BJ (cell line): ENCODE measurements at regions not wholly inside any gene's neighbourhood (a gene's known extent, or its start where the extent isn't known, plus 50 kb on each side); places are given as distances from the start of the nearest gene placed in this dataset. TPM values are rescaled to one million over a fixed set of nuclear protein-coding genes. Genes with fewer than 3 reads are reported as not detected.

Experiments
- CTCF ChIA-PET: fragments of 350-600 bp; formaldehyde crosslinking; extraction: SDS; loops from one replicate; lab custom pipeline; 2021; ENCODE audit warnings: antibody characterized with exemption, inconsistent platforms; lab: Yijun Ruan, JAX
- POLR2A ChIA-PET: fragments of 300-600 bp; sonication (Branson Sonifier 250); formaldehyde crosslinking; extraction: SDS; loops from one replicate; lab custom pipeline; 2021; ENCODE audit warnings: antibody characterized with exemption; lab: Charles Lee
- DNase-seq: peaks from one replicate; pipeline ENCODE4 v3.0.0-alpha.2; 2011; ENCODE audit warnings: low read depth
- H3K27me3 ChIP-seq: 2 replicates; pipeline ENCODE4 v1.6.0; 2011; ENCODE audit warnings: low read length; ENCODE audit not compliant: control insufficient read depth, insufficient read depth
- H3K36me3 ChIP-seq: 2 replicates; pipeline ENCODE4 v1.5.1; 2011; ENCODE audit warnings: low read length; ENCODE audit not compliant: control insufficient read depth, insufficient read depth
- H3K4me3 ChIP-seq: 2 replicates; pipeline ENCODE4 v1.5.1; 2011; ENCODE audit warnings: low read depth, mild to moderate bottlenecking, control low read depth, low read length
- small RNA-seq: library from RNA; depleted of rRNA; stranded (forward); fragments of <200 nt; gene quantifications from one replicate; pipeline ENCODE3, GENCODE V24; 2012; ENCODE audit warnings: low replicate concordance, low read depth; ENCODE audit not compliant: insufficient read length
- TF ChIP-seq, protein P1 (sequence below): IDR thresholded peaks from 2 replicates; pipeline ENCODE4 v1.5.1; 2011; ENCODE audit warnings: low read depth, mild to moderate bottlenecking, control low read depth, inconsistent platforms, low read length, moderate library complexity; ENCODE audit not compliant: insufficient read depth

DNA sequence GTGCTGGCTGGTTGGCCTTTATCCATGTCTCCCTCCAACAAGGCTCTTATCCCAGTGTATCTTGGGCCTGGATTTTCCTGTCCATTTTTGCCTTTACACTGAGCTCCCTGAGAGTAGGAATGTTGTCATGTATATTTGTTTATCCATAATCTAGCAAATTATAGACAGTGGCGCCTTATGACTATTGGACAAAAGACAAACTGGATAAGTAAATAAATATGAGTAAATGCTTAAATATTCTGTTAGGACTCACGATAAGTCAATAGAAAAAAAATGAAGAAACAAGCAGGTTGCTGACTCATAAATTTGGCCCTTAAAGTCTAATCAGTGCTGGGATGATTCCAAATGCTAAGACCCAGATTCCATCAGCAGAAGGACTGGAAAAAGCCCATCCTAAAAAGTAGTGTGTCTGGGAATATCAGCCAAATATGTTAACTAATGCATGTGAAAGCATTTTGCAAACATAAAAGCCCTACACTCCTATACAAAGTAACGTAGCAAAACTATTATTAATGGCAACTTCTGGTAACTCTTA is 55.0 kb upstream of the PCSK2 start:
- no peak overlapping the region for H3K4me3 ChIP-seq
- ChIA-PET POLR2A (no interaction called here), CTCF (no interaction called here)

DNA sequence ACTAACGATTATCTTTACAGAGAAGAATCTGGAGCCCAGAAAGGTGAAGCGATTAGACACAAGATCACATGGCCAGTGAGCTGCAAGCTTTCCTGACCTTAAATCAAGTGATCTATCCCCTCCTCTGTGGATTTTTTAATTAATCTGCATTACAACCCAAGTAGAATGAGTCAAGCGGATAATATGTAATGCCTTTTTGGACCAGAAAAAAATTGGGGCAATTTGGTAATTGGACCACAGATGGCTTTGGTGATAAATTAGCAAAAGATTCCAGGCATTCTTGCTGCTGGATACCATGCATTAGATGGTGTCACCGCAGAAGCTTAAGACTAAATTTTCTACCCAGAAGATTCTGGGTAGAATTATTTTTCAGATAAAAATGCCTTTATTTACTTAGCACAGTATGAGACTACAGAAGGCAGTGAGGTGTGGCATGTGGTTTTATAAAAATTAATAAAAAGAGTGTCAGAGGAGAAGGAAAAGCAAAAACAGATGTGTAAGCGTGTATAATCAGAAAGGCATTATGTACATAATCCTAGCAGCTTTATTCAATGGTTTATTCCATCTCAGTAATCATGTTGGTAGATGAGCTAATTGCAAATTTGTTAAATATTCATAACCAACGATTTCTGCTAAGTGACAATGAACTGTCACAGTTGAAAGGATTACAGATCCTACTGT is 53.9 kb upstream of the PCSK2 start:
- ChIA-PET POLR2A (no interaction called here), CTCF (no interaction called here)
- no peak for DNase-seq
- H3K27me3 ChIP-seq, result no peaks in the 10 kb centered on the region
- no peaks in the 10 kb centered on the region for H3K36me3 ChIP-seq
- H3K4me3 ChIP-seq, result no peak overlapping the region
- TF ChIP-seq, protein P1, sequence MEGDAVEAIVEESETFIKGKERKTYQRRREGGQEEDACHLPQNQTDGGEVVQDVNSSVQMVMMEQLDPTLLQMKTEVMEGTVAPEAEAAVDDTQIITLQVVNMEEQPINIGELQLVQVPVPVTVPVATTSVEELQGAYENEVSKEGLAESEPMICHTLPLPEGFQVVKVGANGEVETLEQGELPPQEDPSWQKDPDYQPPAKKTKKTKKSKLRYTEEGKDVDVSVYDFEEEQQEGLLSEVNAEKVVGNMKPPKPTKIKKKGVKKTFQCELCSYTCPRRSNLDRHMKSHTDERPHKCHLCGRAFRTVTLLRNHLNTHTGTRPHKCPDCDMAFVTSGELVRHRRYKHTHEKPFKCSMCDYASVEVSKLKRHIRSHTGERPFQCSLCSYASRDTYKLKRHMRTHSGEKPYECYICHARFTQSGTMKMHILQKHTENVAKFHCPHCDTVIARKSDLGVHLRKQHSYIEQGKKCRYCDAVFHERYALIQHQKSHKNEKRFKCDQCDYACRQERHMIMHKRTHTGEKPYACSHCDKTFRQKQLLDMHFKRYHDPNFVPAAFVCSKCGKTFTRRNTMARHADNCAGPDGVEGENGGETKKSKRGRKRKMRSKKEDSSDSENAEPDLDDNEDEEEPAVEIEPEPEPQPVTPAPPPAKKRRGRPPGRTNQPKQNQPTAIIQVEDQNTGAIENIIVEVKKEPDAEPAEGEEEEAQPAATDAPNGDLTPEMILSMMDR, result no peak

More for the DNA sequence above, 55.0 kb upstream of the PCSK2 start:
- TF ChIP-seq, protein P1, result no peak
- Histone ChIP-seq H3K36me3 (no peaks in the 10 kb centered on the region), H3K27me3 (no peaks in the 10 kb centered on the region)
- no peak for DNase-seq

Small RNA genes lying in the stretch of these regions (small RNA-seq; reads per million reads assigned to genes)
- gene RF00012, result not detected
